IPS-15b (cell line): ENCODE measurements at regions not wholly inside any gene's neighbourhood (a gene's known extent, or its start where the extent isn't known, plus 50 kb on each side); places are given as distances from the start of the nearest gene placed in this dataset.
"Not testable (repeated sequence)": the region's sequence is repeated elsewhere in the genome, so short reads cannot be mapped to it uniquely, and the experiment has no call there.

Experiments
- H3K27me3 ChIP-seq: one replicate; pipeline ENCODE4 v1.6.1; 2013; ENCODE audit warnings: low read length; ENCODE audit not compliant: control insufficient read depth, insufficient read depth
- H3K36me3 ChIP-seq: one replicate; pipeline ENCODE4 v1.6.1; 2013; ENCODE audit warnings: low read length; ENCODE audit not compliant: control insufficient read depth, insufficient read depth
- H3K4me1 ChIP-seq: one replicate; pipeline ENCODE4 v1.6.1; 2013; ENCODE audit warnings: mild to moderate bottlenecking, low read length; ENCODE audit not compliant: control insufficient read depth, insufficient read depth
- H3K4me3 ChIP-seq: one replicate; pipeline ENCODE4 v1.5.1; 2013; ENCODE audit warnings: low read depth, low read length
- H3K9ac ChIP-seq: one replicate; pipeline ENCODE4 v1.6.1; 2013; ENCODE audit warnings: low read depth, mild to moderate bottlenecking, low read length
- H3K9me3 ChIP-seq: one replicate; pipeline ENCODE4 v1.6.1; 2013; ENCODE audit warnings: mild to moderate bottlenecking, low read length; ENCODE audit not compliant: control insufficient read depth, insufficient read depth

GRCh38 chr7:131630427-131630826 is 74.0 kb upstream of the PODXL start:
- Histone ChIP-seq H3K27me3 (peaks cover 2% of the 10 kb centered on the region), H3K36me3 (no peaks in the 10 kb centered on the region), H3K4me1 (peaks cover 10% of the 10 kb centered on the region), H3K9ac (no peak overlapping the region), H3K4me3 (no peak overlapping the region), H3K9me3 (no peaks in the 10 kb centered on the region)

GRCh38 chr7:131629217-131629882 is 72.9 kb upstream of the PODXL start:
- peaks cover 10% of the 10 kb centered on the region for H3K4me1 ChIP-seq
- H3K9me3 ChIP-seq: no peaks in the 10 kb centered on the region
- no peaks in the 10 kb centered on the region for H3K36me3 ChIP-seq
- H3K4me3 ChIP-seq: no peak overlapping the region
- no peak overlapping the region for H3K9ac ChIP-seq
- peaks cover 2% of the 10 kb centered on the region for H3K27me3 ChIP-seq

DNA sequence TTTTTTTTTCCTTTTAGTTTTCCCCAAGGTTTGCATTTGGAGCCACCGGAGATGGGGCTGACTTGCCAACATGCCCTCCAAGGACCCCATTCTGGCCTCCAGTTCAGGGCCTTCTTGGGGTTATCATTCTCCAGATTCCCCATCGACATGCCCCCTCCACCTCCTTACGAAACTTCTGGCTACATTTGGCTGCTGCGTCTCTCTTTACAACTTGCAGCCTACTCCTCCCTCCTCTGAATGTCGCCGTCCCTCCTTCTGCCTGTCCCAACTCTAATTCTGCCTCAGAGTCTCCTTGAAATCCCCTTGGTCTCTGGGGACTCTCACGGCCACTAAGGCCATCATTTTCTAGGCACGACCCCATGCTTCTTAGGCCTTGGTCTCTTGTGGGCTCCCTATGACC is 72.2 kb upstream of the PODXL start:
- Histone ChIP-seq H3K4me1 (peaks cover 10% of the 10 kb centered on the region), H3K9ac (no peak overlapping the region), H3K9me3 (no peaks in the 10 kb centered on the region), H3K27me3 (peaks cover 2% of the 10 kb centered on the region), H3K36me3 (no peaks in the 10 kb centered on the region), H3K4me3 (no peak overlapping the region)

DNA sequence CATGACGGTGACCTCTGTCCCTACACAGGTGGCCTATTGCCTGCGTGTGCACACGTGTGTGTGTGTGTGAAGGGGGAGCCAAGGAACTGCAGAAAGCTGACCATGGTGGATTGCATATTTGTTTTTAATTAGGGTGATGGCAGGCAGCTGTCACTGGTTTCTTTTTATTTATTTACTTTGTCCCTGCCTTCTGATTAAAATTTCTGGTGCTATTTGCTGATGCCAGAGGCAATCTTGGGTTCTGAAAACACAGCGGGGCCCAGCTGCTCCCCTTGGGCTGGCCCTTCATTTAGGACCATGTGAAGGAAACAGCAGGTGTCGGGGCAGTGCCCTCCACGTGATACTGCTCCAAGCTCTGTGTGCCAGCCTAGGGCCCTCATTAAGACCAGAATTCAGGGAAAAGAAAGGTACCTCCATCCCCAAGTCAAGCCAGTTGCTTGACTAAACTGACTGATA is 71.3 kb upstream of the PODXL start:
- H3K36me3 ChIP-seq: no peaks in the 10 kb centered on the region
- peaks cover 2% of the 10 kb centered on the region for H3K27me3 ChIP-seq
- H3K9ac ChIP-seq: no peak overlapping the region
- H3K4me3 ChIP-seq: no peak overlapping the region
- peaks cover 10% of the 10 kb centered on the region for H3K4me1 ChIP-seq
- no peaks in the 10 kb centered on the region for H3K9me3 ChIP-seq

GRCh38 chr7:131626643-131627042 is 70.2 kb upstream of the PODXL start:
- H3K4me3 ChIP-seq: no peak overlapping the region
- no peaks in the 10 kb centered on the region for H3K36me3 ChIP-seq
- H3K9ac ChIP-seq: no peak overlapping the region
- peaks cover 10% of the 10 kb centered on the region for H3K4me1 ChIP-seq
- no peaks in the 10 kb centered on the region for H3K9me3 ChIP-seq
- H3K27me3 ChIP-seq: peaks cover 2% of the 10 kb centered on the region

DNA sequence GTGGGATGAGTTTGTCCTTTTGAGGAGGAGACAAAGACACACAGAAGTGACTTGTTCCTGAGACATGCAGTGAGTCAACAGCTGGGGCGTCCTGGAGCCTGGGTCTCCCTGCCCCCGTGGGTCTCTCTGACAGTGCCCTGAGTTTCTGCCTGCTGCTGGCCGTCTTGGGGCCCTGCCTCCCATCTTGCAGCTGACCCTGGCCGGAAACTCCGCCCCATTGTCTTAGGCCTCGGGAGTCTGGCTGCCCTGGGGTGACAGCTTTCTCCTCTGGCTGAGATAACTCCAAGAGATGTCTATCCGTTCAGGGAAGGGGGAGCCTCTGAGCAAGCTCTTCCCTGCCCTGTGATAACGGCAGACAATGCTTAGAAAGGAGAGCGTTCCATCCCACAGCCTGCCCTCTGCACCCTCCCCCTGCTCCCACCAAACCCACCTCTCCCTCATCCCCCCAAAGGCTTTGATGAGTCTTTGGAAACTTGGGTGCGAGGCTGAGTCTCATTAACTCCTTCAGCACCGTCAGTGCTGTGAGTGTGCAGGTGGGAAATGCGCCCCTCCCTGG is 69.5 kb upstream of the PODXL start:
- H3K27me3 ChIP-seq: peaks cover 2% of the 10 kb centered on the region
- H3K36me3 ChIP-seq: no peaks in the 10 kb centered on the region
- H3K9ac ChIP-seq: no peak overlapping the region
- H3K4me3 ChIP-seq: peak overlapping the region; percentile 10
- peaks cover 10% of the 10 kb centered on the region for H3K4me1 ChIP-seq
- H3K9me3 ChIP-seq: no peaks in the 10 kb centered on the region

DNA sequence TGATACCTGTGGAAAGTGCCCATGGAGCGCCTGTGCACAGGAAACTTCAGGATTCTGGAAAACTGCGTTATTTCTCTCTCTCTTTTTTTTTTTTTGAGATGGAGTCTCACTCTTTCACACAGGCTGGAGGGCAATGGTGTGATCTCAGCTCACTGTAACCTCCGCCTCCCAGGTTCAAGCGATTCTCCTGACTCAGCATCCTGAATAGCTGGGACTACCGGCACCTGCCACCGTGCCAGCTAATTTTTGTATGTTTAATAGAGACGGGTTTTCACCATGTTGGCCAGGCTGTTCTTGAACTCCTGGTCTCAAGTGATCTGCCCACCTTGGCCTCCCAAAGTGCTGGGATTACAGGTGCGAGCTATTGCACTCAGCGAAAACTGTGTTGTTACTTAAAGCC is 68.9 kb upstream of the PODXL start:
- H3K36me3 ChIP-seq, H3K27me3 ChIP-seq, H3K9ac ChIP-seq, H3K4me3 ChIP-seq, H3K9me3 ChIP-seq: not testable (repeated sequence)
- peaks cover 10% of the 10 kb centered on the region for H3K4me1 ChIP-seq

GRCh38 chr7:131624536-131624935 is 68.1 kb upstream of the PODXL start:
- Histone ChIP-seq H3K4me3 (no peak overlapping the region), H3K9me3 (no peaks in the 10 kb centered on the region), H3K27me3 (no peaks in the 10 kb centered on the region), H3K9ac (no peak overlapping the region), H3K4me1 (peaks cover 10% of the 10 kb centered on the region), H3K36me3 (no peaks in the 10 kb centered on the region)

DNA sequence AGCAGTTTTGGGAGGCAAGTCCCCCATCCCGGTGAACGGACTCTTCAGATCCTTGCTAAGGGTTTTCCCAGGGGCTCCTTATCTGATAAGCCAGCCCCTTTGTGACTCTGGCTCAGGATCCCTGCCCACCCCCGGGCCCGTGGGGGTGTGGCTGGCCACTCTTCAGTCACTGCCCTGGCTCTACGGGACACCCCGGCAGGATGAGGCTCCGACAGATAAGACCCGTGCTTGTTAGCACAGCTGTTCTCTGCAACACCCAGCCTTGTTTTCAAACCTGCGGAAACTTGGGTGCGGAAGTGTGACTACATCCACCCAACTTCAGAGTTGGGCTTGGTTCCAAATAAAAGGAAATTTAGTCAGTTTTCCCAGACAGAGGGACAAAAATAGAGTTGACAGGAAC is 66.7 kb upstream of the PODXL start:
- H3K4me3 ChIP-seq: no peak overlapping the region
- no peaks in the 10 kb centered on the region for H3K9me3 ChIP-seq

DNA sequence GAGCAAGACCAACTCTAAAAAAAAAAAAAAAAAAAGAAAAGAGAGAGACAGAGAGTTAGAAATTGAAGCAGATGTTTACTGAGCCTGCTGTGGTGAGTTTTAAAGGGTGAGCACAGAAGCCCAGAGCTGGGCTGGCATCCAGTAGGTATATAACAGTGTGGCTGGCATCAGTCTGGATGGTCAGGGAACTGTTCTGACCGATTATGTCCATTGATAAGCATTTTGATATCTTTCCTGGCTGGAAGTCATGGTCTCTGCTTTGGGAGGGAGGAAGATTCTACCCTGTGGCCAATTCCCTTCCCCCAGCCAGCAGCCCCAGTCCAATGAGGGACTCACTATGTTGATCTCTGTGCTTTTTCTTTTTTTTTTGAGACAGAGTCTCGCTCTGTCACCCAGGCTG is 65.2 kb upstream of the PODXL start:
- H3K36me3 ChIP-seq: no peaks in the 10 kb centered on the region
- H3K9ac ChIP-seq: no peak overlapping the region
- no peaks in the 10 kb centered on the region for H3K9me3 ChIP-seq
- H3K4me3 ChIP-seq: no peak overlapping the region
- H3K4me1 ChIP-seq: peaks cover 10% of the 10 kb centered on the region
- no peaks in the 10 kb centered on the region for H3K27me3 ChIP-seq

More for the DNA sequence above, 66.7 kb upstream of the PODXL start:
- no peak overlapping the region for H3K9ac ChIP-seq
- H3K4me1 ChIP-seq: peaks cover 10% of the 10 kb centered on the region
- no peaks in the 10 kb centered on the region for H3K36me3 ChIP-seq
- no peaks in the 10 kb centered on the region for H3K27me3 ChIP-seq

DNA sequence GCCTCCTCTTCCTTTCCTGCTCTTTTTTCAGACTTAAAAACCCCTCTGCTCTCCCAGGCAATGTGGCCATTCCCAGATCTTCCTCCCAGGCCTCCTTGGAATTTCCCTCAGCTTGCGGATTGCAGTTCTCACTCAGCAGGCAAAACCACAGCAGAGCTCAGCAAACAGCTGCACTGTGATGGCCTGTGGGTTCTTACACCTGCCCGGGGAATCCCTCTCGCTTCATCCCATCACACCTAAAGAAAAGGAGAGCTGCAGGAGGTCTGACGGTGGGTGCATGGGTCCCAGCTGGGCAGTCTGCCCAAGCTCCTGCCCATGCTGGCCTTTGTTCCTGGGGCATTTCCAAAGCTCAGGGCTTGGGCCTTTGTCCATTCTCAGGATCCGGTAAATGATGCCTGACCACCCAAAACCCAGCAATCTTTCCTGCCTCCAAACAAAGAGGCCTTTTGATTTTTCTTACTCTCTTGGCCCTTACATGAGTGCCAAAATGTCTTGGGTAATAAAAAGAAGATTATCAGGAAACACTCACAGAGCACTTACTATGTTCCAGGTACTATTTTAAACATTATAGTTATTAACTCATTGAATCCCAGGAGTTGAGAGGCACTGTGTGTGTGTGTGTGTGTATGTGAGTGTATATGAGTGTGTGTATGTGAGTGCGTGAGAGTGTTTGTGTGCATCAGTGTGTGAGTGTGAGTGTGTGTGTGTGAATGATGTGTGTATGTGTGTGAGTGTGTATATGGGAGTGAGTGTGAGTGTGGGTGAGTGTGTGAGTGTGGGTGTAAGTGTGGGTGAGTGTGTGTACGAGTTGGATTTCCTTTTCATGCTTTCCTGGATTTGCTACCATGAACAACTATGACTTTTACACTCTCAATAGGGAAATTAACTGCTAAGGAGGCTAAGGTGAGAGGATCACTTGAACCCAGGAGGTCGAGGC is 64.5 kb upstream of the PODXL start:
- Histone ChIP-seq H3K9me3 (no peaks in the 10 kb centered on the region), H3K4me1 (peaks cover 3% of the 10 kb centered on the region), H3K9ac (no peak overlapping the region), H3K4me3 (no peak overlapping the region), H3K27me3 (no peaks in the 10 kb centered on the region), H3K36me3 (no peaks in the 10 kb centered on the region)
